KMS-11 (cell line): ENCODE measurements at regions not wholly inside any gene's neighbourhood (a gene's known extent, or its start where the extent isn't known, plus 50 kb on each side); places are given as distances from the start of the nearest gene placed in this dataset.

ENCODE experiments used
- H2AFZ ChIP-seq: fragments of 200-600 bp; sonication (generic); 2 replicates; pipeline ENCODE4 v1.6.1; 2016; ENCODE audit warnings: antibody characterized with exemption, mixed run types, low read depth
- H3K27ac ChIP-seq: fragments of 200-600 bp; sonication (generic); 2 replicates; pipeline ENCODE4 v1.6.1; 2016; ENCODE audit warnings: mild to moderate bottlenecking, mixed run types
- H3K27me3 ChIP-seq: fragments of 200-600 bp; sonication (generic); 2 replicates; pipeline ENCODE4 v1.6.1; 2017; ENCODE audit warnings: mild to moderate bottlenecking, low read depth, mixed run types, moderate library complexity; ENCODE audit not compliant: insufficient read depth
- H3K36me3 ChIP-seq: fragments of 200-600 bp; sonication (generic); 2 replicates; pipeline ENCODE4 v1.6.1; 2017; ENCODE audit warnings: mild to moderate bottlenecking, mixed run types; ENCODE audit not compliant: insufficient read depth
- H3K4me1 ChIP-seq: fragments of 200-600 bp; sonication (generic); 2 replicates; pipeline ENCODE4 v1.6.1; 2016; ENCODE audit warnings: mild to moderate bottlenecking, low read depth, mixed run types; ENCODE audit not compliant: poor library complexity, severe bottlenecking
- H3K4me2 ChIP-seq: fragments of 200-600 bp; sonication (generic); 2 replicates; pipeline ENCODE4 v1.7.0; 2016; ENCODE audit warnings: mild to moderate bottlenecking, mixed run types
- H3K4me3 ChIP-seq: fragments of 200-600 bp; sonication (generic); IDR thresholded peaks from 2 replicates; pipeline ENCODE4 v1.6.1; 2017; ENCODE audit warnings: low read depth, low read length, mixed read lengths; ENCODE audit not compliant: insufficient read depth
- H3K79me2 ChIP-seq: fragments of 200-600 bp; sonication (generic); 2 replicates; pipeline ENCODE4 v1.6.1; 2016; ENCODE audit warnings: low read depth, mixed run types; ENCODE audit not compliant: insufficient read depth
- H3K9ac ChIP-seq: fragments of 200-600 bp; sonication (generic); 2 replicates; pipeline ENCODE4 v1.6.1; 2016; ENCODE audit warnings: mild to moderate bottlenecking, mixed run types
- H4K20me1 ChIP-seq: fragments of 200-600 bp; sonication (generic); 2 replicates; pipeline ENCODE4 v1.6.1; 2016; ENCODE audit warnings: mild to moderate bottlenecking, mixed run types; ENCODE audit not compliant: insufficient read depth
- TF ChIP-seq, protein P1 (sequence below): fragments of 200-600 bp; sonication (generic); conservative IDR thresholded peaks from 2 replicates; pipeline ENCODE4 v1.6.1; 2017; ENCODE audit warnings: low read depth, mild to moderate bottlenecking, antibody characterized with exemption, low read length, moderate library complexity, mixed read lengths

DNA sequence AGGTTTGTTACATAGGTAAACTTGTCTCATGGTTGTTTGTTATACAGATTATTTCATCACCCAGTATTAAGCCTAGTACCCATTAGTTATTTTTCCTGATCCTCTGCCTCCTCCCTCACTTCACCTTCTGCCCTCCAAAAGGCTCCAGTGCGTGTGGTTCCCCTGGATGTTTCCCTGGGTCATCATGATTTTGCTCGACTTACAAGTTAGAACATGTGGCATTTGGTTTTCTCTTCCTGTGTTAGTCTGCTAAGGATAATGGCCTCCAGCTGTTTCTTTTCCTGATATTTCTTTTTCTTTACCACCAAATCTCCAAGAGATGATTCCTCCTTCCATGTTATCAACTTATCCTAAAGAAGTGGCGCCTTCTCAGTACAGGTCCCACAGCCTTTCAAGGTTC is 543.1 kb upstream of the ADGRL3 start:
- Histone ChIP-seq H3K4me2 (no peak overlapping the region), H3K9ac (no peak overlapping the region), H3K27ac (no peak overlapping the region), H3K4me1 (no peaks in the 10 kb centered on the region), H4K20me1 (no peaks in the 10 kb centered on the region), H3K36me3 (no peaks in the 10 kb centered on the region), H2AFZ (peak overlapping the region; percentile 5; the same call in 1 of the 2 replicates), H3K4me3 (no peak overlapping the region), H3K79me2 (no peaks in the 10 kb centered on the region), H3K27me3 (no peaks in the 10 kb centered on the region)
- TF ChIP-seq, protein P1, sequence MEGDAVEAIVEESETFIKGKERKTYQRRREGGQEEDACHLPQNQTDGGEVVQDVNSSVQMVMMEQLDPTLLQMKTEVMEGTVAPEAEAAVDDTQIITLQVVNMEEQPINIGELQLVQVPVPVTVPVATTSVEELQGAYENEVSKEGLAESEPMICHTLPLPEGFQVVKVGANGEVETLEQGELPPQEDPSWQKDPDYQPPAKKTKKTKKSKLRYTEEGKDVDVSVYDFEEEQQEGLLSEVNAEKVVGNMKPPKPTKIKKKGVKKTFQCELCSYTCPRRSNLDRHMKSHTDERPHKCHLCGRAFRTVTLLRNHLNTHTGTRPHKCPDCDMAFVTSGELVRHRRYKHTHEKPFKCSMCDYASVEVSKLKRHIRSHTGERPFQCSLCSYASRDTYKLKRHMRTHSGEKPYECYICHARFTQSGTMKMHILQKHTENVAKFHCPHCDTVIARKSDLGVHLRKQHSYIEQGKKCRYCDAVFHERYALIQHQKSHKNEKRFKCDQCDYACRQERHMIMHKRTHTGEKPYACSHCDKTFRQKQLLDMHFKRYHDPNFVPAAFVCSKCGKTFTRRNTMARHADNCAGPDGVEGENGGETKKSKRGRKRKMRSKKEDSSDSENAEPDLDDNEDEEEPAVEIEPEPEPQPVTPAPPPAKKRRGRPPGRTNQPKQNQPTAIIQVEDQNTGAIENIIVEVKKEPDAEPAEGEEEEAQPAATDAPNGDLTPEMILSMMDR = no peak

DNA sequence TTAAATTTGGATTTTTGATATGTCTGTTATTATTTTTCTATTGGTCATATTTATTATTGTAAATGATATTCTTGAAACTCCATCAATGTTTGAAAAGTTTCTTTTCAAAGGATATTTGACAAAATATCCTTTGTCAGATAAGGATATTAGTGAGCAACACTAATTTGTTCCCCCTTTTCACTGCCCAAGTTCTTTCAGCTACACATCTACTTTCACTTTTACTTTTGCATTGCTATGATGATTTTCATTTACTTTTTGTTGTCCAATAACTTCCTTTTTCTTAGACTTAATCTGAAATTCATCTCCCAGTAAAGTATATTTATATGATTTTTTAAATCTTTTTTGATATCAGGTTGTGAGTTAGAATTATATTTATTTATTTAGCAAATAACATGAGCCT is 542.3 kb upstream of the ADGRL3 start:
- Histone ChIP-seq H3K4me3 (no peak overlapping the region), H3K4me1 (no peaks in the 10 kb centered on the region), H4K20me1 (no peaks in the 10 kb centered on the region), H3K79me2 (no peaks in the 10 kb centered on the region), H2AFZ (no peak overlapping the region), H3K4me2 (peak overlapping the region; percentile 22), H3K36me3 (no peaks in the 10 kb centered on the region), H3K27me3 (no peaks in the 10 kb centered on the region), H3K27ac (no peak overlapping the region), H3K9ac (no peak overlapping the region)
- TF ChIP-seq, protein P1 = no peak

DNA sequence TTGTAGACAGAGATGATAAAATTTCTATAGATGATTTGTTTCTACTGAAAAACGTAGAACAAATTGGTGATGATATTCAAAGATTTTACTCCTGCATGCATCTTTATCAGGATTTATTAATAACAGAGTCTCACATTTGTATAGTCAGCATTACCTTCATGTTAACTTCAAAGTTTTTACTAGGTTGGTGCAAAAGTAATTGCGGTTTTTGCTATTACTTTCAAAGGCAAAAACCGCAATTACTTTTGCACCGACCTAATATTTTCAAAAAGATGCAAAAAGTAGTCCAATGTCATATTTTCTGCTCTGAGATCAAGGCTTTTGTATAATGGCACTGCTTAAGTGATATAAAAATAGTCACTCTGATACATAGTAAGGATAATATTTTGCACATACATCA is 536.4 kb upstream of the ADGRL3 start:
- Histone ChIP-seq H3K9ac (no peak overlapping the region), H3K27me3 (no peaks in the 10 kb centered on the region), H3K4me3 (no peak overlapping the region), H2AFZ (no peak overlapping the region), H3K4me1 (no peaks in the 10 kb centered on the region), H3K79me2 (no peaks in the 10 kb centered on the region), H4K20me1 (no peaks in the 10 kb centered on the region), H3K27ac (no peak overlapping the region), H3K4me2 (no peak overlapping the region), H3K36me3 (no peaks in the 10 kb centered on the region)
- TF ChIP-seq, protein P1 = no peak

DNA sequence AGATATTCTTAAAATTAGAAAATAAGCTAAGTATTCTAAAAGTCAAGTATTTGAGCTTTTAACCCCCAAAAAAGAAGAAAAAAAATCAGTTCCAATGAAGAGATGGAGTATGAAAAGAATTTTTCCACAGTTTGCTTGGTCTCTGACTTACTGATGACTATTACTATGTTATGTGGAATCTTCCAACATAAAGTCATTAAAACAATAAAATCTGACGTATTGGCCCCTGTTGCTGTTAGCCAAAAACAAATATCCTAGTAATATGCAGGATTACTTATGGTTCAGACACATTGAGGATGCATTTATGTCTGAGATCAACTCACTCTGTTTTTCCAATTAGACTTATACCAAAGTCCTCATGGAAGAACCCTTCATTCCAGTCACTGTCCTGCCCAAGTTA is 517.2 kb upstream of the ADGRL3 start:
- Histone ChIP-seq H3K27me3 (no peaks in the 10 kb centered on the region), H4K20me1 (no peaks in the 10 kb centered on the region), H3K9ac (no peak overlapping the region), H2AFZ (no peak overlapping the region), H3K4me1 (no peaks in the 10 kb centered on the region), H3K27ac (no peak overlapping the region), H3K4me2 (no peak overlapping the region), H3K4me3 (no peak overlapping the region), H3K36me3 (no peaks in the 10 kb centered on the region), H3K79me2 (no peaks in the 10 kb centered on the region)
- TF ChIP-seq, protein P1 = no peak
